GM23338 (cell line): ENCODE measurements at regions not wholly inside any gene's neighbourhood (a gene's known extent, or its start where the extent isn't known, plus 50 kb on each side); places are given as distances from the start of the nearest gene placed in this dataset.

Source experiments
- EZH2phosphoT487 ChIP-seq: fragments of 200-600 bp; sonication (generic); IDR thresholded peaks from one replicate; pipeline ENCODE4 v1.8.1; 2018; ENCODE audit warnings: antibody characterized with exemption; ENCODE audit not compliant: unreplicated experiment
- JUNB ChIP-seq: IDR thresholded peaks from one replicate; pipeline ENCODE4 v1.6.1; 2016; ENCODE audit warnings: antibody characterized with exemption; ENCODE audit not compliant: unreplicated experiment
- TF ChIP-seq, protein P1 (sequence below), 2 experiments: fragments of 200-600 bp in 1 of 2; sonication (generic) in 1 of 2; conservative IDR thresholded peaks; 2 replicates each; pipeline versions ENCODE4 v1.5.1 to v1.6.1; 2016 to 2017; ENCODE audit warnings: antibody characterized with exemption in 2 of 2, low read depth in 2 of 2, mild to moderate bottlenecking in 2 of 2, moderate library complexity in 1 of 2
- TF ChIP-seq, protein P2 (sequence below): IDR thresholded peaks from 2 replicates; pipeline ENCODE4 v1.6.1; 2016; ENCODE audit warnings: antibody characterized with exemption

DNA sequence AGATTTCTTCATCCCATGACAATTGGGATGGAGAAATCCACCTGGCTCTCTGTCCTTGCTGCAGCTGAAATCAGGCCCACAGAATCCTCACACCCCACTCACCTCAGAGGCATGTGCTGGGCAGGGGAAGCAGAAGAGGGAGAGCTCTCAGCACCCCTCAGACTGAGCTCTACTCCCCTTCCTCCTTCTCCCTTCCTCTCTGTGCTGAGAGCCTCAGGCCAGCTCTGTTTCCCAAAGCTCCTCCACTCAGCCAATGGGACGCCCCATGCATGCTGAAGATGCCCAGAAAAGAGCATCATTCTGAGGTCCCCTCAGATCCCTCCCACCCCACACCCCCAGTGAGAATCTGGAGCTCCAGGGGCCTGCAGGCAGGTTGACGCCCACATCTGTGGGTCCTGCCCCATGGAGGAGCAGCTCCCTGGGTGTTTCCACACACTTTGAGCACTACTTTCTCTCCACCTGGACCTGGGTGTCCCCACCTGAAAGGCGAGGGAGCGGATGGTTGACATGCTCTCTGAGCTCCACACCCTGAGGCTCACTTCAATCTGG is 637.7 kb upstream of the ID2 start:
- TF ChIP-seq, protein P1, sequence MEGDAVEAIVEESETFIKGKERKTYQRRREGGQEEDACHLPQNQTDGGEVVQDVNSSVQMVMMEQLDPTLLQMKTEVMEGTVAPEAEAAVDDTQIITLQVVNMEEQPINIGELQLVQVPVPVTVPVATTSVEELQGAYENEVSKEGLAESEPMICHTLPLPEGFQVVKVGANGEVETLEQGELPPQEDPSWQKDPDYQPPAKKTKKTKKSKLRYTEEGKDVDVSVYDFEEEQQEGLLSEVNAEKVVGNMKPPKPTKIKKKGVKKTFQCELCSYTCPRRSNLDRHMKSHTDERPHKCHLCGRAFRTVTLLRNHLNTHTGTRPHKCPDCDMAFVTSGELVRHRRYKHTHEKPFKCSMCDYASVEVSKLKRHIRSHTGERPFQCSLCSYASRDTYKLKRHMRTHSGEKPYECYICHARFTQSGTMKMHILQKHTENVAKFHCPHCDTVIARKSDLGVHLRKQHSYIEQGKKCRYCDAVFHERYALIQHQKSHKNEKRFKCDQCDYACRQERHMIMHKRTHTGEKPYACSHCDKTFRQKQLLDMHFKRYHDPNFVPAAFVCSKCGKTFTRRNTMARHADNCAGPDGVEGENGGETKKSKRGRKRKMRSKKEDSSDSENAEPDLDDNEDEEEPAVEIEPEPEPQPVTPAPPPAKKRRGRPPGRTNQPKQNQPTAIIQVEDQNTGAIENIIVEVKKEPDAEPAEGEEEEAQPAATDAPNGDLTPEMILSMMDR (conservative IDR thresholded peaks at IDR 0.05; ENCODE audit: low read depth in 2 of 2) = no peak
- no peak for TF ChIP-seq EZH2phosphoT487
- no peak for TF ChIP-seq JUNB
- TF ChIP-seq, protein P2, sequence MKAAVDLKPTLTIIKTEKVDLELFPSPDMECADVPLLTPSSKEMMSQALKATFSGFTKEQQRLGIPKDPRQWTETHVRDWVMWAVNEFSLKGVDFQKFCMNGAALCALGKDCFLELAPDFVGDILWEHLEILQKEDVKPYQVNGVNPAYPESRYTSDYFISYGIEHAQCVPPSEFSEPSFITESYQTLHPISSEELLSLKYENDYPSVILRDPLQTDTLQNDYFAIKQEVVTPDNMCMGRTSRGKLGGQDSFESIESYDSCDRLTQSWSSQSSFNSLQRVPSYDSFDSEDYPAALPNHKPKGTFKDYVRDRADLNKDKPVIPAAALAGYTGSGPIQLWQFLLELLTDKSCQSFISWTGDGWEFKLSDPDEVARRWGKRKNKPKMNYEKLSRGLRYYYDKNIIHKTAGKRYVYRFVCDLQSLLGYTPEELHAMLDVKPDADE = no peak
